ENCODE measurements at regions not wholly inside any gene's neighbourhood (a gene's known extent, or its start where the extent isn't known, plus 50 kb on each side); places are given as distances from the start of the nearest gene placed in this dataset.

- Mint-ChIP-seq H3K4me1 (peaks cover 0 to 3% of the 10 kb centered on the region in 2 experiments; a peak in 1 of 4 replicates), H3K27me3 (ENCODE audit: low read depth) (no peaks in the 10 kb centered on the region), H3K27ac (no peak overlapping the region), H3K4me3 (no peak overlapping the region), H3K9me3 (peaks cover 7 to 9% of the 10 kb centered on the region in 2 experiments; a peak in 3 of 5 replicates), H3K36me3 (ENCODE audit: insufficient read depth in 1 of 3, low read depth in 3 of 3) (peaks cover 0 to 10% (median 0%) of the 10 kb centered on the region in 3 experiments; a peak in 4 of 7 replicates)
- H3K56ac ChIP-seq (ENCODE audit: insufficient read length, low read depth, low read length) = no peak overlapping the region
- no peak overlapping the region for H4K5ac ChIP-seq (ENCODE audit: insufficient read length, low read depth, low read length)
- no peaks in the 10 kb centered on the region for H3K4me1 ChIP-seq (ENCODE audit: insufficient read depth, low read length)
- H4K20me1 ChIP-seq (ENCODE audit: control insufficient read depth, insufficient read depth, insufficient read length) = no peaks in the 10 kb centered on the region
- no peak overlapping the region for H4K8ac ChIP-seq (replicated peaks; ENCODE audit: insufficient read length, low read depth, low read length)
- H2AFZ ChIP-seq (ENCODE audit: low read length) = no peak overlapping the region
- no peak overlapping the region for H2BK120ac ChIP-seq (ENCODE audit: low read depth, low read length, poor library complexity, severe bottlenecking)
- no peak for DNase-seq
- no peak overlapping the region for H2BK12ac ChIP-seq (ENCODE audit: insufficient read length, low read depth, low read length)
- H2BK20ac ChIP-seq (ENCODE audit: low read depth, low read length, poor library complexity, severe bottlenecking) = no peak overlapping the region
- no peak overlapping the region for H3K23ac ChIP-seq (ENCODE audit: insufficient read length, low read depth, low read length)
- H3K4ac ChIP-seq (ENCODE audit: low read depth, low read length) = no peak overlapping the region
- H2AK5ac ChIP-seq (ENCODE audit: insufficient read length, low read length) = no peak overlapping the region
- H3K23me2 ChIP-seq (ENCODE audit: insufficient read length, low read depth, low read length, poor library complexity, severe bottlenecking) = no peaks in the 10 kb centered on the region
- no peak overlapping the region for H3K27ac ChIP-seq (ENCODE audit: insufficient read length, low read depth, low read length)
- no CpG with 5 or more reads among the region's 2 CpGs for WGBS (ENCODE audit: extremely low coverage, insufficient read length, low lambda C conversion rate)
- H3K14ac ChIP-seq (ENCODE audit: insufficient read depth, low read length) = no peak overlapping the region
- H3K79me1 ChIP-seq (ENCODE audit: insufficient read depth, low read depth, low read length, poor library complexity, severe bottlenecking) = no peaks in the 10 kb centered on the region
- H3K18ac ChIP-seq (ENCODE audit: insufficient read length, low read depth, low read length) = no peak overlapping the region
- H3K27me3 ChIP-seq (ENCODE audit: insufficient read depth, low read length) = no peaks in the 10 kb centered on the region
- H2BK15ac ChIP-seq (ENCODE audit: low read depth, low read length) = no peak overlapping the region
- no peak overlapping the region for H4K91ac ChIP-seq (ENCODE audit: insufficient read length, low read depth, low read length)
- no peak overlapping the region for H2BK5ac ChIP-seq (ENCODE audit: insufficient read length, low read length)
- H3K79me2 ChIP-seq (ENCODE audit: insufficient read depth, low read length) = no peaks in the 10 kb centered on the region
- no peak overlapping the region for H3K9ac ChIP-seq (ENCODE audit: extremely low read depth, insufficient read length, low read length)
- no peak overlapping the region for H3T11ph ChIP-seq (ENCODE audit: low read length)
- H3K9me3 ChIP-seq (ENCODE audit: control insufficient read depth, low read depth, low read length) = no peaks in the 10 kb centered on the region
- H3K4me2 ChIP-seq (ENCODE audit: insufficient read depth, insufficient read length, low read length) = no peak overlapping the region
- no peak for TF ChIP-seq CTCF (conservative IDR thresholded peaks at IDR 0.05)
Observed at GRCh38 chr4:33184657-33185290, 2464.6 kb downstream of the PCDH7 start.

All from H9 (cell line).